T-helper 2 cell treated with Interferon-gamma antibody and Interleukin-4, amounts not matched to agents 5 μg/mL and 100 μg/mL, for 36 hours (primary cell): ENCODE measurements at regions not wholly inside any gene's neighbourhood (a gene's known extent, or its start where the extent isn't known, plus 50 kb on each side); places are given as distances from the start of the nearest gene placed in this dataset.

Experiments
- DNase-seq: peaks from one replicate; pipeline ENCODE4 v3.0.0; 2021; ENCODE audit warnings: low spot score
- H3K27ac Mint-ChIP-seq: one replicate; pipeline ENCODE4 v1.8.0; 2021; ENCODE audit warnings: mild to moderate bottlenecking, mixed read lengths
- H3K27me3 Mint-ChIP-seq: one replicate; pipeline ENCODE4 v1.8.0; 2021; ENCODE audit warnings: low read depth, mixed read lengths
- H3K36me3 Mint-ChIP-seq: one replicate; pipeline ENCODE4 v1.8.0; 2021; ENCODE audit warnings: low read depth, mixed read lengths
- H3K4me1 Mint-ChIP-seq: one replicate; pipeline ENCODE4 v1.8.0; 2021; ENCODE audit warnings: low read depth, mixed read lengths
- H3K4me3 Mint-ChIP-seq: one replicate; pipeline ENCODE4 v1.8.0; 2022; ENCODE audit warnings: mild to moderate bottlenecking, moderate library complexity, mixed read lengths
- H3K9me3 Mint-ChIP-seq: one replicate; pipeline ENCODE4 v1.8.0; 2021; ENCODE audit warnings: mixed read lengths

DNA sequence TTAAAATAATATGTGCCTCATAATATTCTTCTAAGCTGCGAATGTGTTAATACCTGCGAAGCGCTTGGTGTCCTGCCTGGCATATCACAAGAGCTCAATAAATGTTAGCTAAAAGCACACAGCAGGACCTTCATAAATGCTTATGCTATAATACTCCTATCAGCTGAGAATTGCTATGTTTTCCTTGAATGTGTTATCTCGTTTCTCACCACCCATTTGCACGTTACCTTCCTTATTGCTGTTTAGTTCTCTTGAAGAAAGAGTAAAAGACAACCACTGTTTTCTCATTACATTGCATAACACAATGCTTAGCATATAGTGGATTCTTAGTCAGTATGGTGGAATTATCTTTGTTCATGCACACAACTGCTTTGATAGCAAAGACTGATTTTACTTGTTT is 76.6 kb downstream of the EDN1 start:
- Mint-ChIP-seq H3K27ac (no peak overlapping the region), H3K9me3 (no peaks in the 10 kb centered on the region), H3K36me3 (no peaks in the 10 kb centered on the region), H3K4me3 (no peak overlapping the region), H3K27me3 (no peaks in the 10 kb centered on the region), H3K4me1 (no peaks in the 10 kb centered on the region)
- no peak for DNase-seq

DNA sequence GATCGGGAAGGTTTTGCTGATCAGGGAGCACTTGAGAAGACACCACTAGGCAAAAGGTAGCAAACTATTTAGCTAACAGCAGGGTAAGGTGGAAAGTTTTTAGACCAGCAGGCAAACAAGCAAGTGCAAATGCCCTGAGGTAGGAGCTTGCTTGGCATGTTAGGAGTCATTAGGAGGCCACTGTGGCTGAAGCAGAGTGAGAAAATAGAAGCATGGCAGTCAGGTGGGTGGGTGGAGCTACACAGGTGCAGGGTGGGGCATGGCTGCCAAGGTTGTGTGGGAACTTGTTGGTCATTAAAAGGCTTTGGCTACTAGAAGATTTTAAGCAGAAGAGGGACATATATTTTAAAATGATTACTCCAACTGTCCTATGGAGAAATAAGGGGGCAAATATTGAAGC is 77.3 kb downstream of the EDN1 start:
- no peak overlapping the region for H3K4me3 Mint-ChIP-seq
- DNase-seq: no peak
- no peaks in the 10 kb centered on the region for H3K4me1 Mint-ChIP-seq
- H3K36me3 Mint-ChIP-seq: no peaks in the 10 kb centered on the region
- no peak overlapping the region for H3K27ac Mint-ChIP-seq
- no peaks in the 10 kb centered on the region for H3K9me3 Mint-ChIP-seq
- peaks cover under 1% of the 10 kb centered on the region for H3K27me3 Mint-ChIP-seq

DNA sequence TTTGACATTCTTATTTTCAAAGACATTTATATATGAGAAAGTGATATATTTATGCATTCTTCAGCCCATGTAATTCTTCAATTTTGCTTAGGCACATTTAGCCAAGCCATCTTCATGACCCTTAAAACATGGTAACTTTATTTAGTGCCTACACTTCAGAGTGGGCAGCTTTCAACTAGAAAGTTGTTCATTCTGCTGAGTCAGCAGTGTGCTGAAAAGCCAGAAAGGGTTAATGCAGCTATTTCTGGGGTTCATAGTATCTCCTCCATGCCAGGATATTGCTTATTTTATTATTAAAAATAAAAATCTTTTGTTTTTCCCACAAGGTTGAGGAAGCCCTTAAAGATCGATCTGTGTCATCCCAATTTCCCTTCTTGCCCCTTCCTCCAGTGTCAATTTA is 79.2 kb downstream of the EDN1 start:
- Mint-ChIP-seq H3K27me3 (peaks cover 4% of the 10 kb centered on the region), H3K9me3 (no peaks in the 10 kb centered on the region), H3K4me3 (no peak overlapping the region), H3K27ac (no peak overlapping the region), H3K4me1 (no peaks in the 10 kb centered on the region), H3K36me3 (no peaks in the 10 kb centered on the region)
- DNase-seq: no peak

DNA sequence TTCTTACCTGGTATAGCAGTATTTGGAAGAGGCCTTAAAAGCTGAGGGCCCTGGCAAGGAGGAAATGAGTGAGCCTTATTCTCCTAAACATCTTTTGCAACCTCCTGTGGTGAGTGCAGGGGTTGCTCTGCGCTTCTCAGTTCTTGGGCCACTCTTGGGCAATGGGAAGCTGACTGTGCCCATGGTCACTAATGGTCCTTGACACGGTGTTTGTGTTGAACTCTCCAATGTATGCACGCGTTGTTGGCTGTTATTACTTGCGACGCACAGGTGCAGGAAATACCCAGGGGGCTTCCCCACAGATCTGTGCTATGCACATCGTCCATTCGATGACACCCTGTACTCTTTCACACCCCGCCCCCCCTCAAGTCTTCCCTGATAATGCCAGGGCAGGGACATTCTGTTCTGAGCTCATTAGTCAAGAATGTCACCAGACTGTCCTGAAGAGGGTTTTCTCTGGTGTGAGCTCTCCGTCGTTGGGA is 79.7 kb downstream of the EDN1 start:
- Mint-ChIP-seq H3K27me3 (peaks cover 4% of the 10 kb centered on the region), H3K4me1 (no peaks in the 10 kb centered on the region), H3K27ac (no peak overlapping the region), H3K36me3 (no peaks in the 10 kb centered on the region), H3K9me3 (no peaks in the 10 kb centered on the region), H3K4me3 (no peak overlapping the region)
- DNase-seq: no peak

DNA sequence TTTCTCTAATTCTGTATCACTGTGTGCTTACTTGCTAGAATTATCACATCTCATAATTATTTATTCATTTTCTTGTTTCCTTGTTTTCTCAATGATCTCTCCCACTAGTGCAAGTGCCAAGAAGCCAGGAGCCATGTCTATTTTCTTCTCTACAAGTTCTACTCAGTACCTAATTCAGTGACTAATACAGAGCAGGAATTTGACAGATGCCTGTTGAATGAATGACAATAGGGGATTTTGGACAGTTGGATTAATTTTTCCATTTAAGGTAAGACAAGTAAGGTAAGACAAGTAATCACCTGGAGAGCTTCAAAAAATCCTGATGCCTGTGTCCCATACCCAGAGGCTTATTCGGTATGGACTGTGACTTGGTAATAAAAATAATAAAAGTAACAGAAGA is 81.0 kb downstream of the EDN1 start:
- H3K4me1 Mint-ChIP-seq: no peaks in the 10 kb centered on the region
- peaks cover 4% of the 10 kb centered on the region for H3K27me3 Mint-ChIP-seq
- DNase-seq: no peak
- no peak overlapping the region for H3K4me3 Mint-ChIP-seq
- no peak overlapping the region for H3K27ac Mint-ChIP-seq
- H3K36me3 Mint-ChIP-seq: no peaks in the 10 kb centered on the region
- no peaks in the 10 kb centered on the region for H3K9me3 Mint-ChIP-seq

DNA sequence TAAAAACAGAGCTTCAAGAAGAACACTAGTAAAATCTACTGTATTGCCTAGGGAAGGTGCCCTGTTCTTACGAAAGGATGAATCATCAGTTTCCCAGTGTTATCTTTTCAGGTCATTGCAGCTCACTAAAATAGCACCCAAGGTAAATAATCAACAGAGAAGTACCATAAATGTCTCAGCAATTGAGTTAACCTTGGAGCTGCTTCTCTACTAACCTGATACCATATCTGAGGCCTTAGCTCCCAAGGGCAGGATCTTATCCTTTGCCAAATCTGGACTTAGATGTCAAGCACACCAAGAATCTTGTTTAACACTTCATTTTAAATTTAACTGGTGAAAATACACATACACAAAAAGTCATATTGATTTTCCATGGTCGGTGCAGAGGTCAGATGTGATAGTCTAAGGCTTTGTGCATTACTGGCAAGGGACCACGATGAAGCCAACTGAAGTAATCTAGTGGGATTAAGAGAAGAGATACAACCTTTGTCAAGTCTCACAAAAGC is 81.5 kb downstream of the EDN1 start:
- H3K9me3 Mint-ChIP-seq: no peaks in the 10 kb centered on the region
- no peak overlapping the region for H3K27ac Mint-ChIP-seq
- H3K36me3 Mint-ChIP-seq: no peaks in the 10 kb centered on the region
- H3K4me1 Mint-ChIP-seq: no peaks in the 10 kb centered on the region
- peaks cover 4% of the 10 kb centered on the region for H3K27me3 Mint-ChIP-seq
- no peak overlapping the region for H3K4me3 Mint-ChIP-seq
- no peak for DNase-seq

DNA sequence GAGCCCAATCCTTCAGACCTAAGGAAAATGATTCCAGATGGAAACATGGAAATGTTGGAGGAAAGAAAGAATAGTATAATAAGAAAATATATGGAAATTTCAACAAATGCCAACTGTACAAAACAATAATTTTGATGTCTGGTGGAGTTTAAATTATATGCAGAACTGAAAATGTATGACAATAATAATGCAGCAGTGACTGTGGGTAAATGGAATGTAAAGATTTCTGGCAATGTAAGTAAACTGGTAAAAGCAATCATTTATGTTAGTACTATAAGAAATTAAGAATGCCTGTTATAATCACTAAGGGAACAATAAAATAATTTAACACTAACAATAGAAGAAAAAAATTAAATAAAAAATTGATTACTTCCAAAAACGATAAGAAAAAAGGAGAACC is 89.0 kb downstream of the EDN1 start:
- no peak overlapping the region for H3K4me3 Mint-ChIP-seq
- H3K9me3 Mint-ChIP-seq: no peaks in the 10 kb centered on the region
- no peak overlapping the region for H3K27ac Mint-ChIP-seq
- no peaks in the 10 kb centered on the region for H3K4me1 Mint-ChIP-seq
- H3K36me3 Mint-ChIP-seq: no peaks in the 10 kb centered on the region
- no peak for DNase-seq
- no peaks in the 10 kb centered on the region for H3K27me3 Mint-ChIP-seq

DNA sequence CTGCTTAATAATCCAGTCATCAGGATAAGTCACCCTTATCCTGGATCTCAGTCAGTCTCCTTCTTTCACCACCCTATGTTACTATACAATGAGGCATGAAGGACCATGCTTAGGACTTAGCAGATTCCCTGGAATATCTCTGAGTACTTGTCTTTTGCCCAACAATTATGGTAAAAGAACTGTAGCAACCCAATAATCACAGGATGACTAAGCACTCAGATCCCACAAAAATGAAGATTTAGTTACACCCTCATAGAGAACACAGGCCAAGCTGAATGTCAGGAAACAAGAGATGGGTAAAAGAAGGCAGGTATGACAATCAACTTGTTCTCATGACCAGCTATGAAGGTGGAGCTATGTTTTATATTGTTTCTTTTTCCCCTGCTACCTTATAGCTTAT is 91.4 kb downstream of the EDN1 start:
- no peaks in the 10 kb centered on the region for H3K27me3 Mint-ChIP-seq
- H3K9me3 Mint-ChIP-seq: no peaks in the 10 kb centered on the region
- H3K4me1 Mint-ChIP-seq: no peaks in the 10 kb centered on the region
- no peak overlapping the region for H3K27ac Mint-ChIP-seq
- no peaks in the 10 kb centered on the region for H3K36me3 Mint-ChIP-seq
- no peak for DNase-seq
- no peak overlapping the region for H3K4me3 Mint-ChIP-seq

DNA sequence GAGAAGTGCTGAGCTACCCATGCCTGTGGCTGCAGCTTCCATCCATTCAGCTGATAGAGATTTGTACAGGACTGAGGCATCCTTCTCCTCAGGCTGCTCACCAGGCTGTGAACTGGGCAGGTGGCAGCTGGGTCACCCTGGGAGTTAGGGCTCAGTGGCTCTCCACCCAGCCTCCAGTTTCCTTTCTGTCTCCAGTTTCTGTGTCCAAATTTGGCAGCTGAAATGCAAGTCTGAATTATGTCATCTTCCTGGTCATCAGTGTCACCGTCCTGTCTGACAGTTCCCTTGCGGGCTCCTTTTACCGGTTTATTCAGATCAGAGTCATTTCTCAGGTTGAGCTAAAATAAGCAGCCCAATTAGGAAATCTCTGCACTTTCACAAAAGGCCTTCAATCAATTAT is 93.3 kb downstream of the EDN1 start:
- Mint-ChIP-seq H3K36me3 (no peaks in the 10 kb centered on the region), H3K4me1 (no peaks in the 10 kb centered on the region), H3K9me3 (no peaks in the 10 kb centered on the region), H3K27ac (no peak overlapping the region), H3K27me3 (no peaks in the 10 kb centered on the region), H3K4me3 (no peak overlapping the region)
- DNase-seq: no peak

DNA sequence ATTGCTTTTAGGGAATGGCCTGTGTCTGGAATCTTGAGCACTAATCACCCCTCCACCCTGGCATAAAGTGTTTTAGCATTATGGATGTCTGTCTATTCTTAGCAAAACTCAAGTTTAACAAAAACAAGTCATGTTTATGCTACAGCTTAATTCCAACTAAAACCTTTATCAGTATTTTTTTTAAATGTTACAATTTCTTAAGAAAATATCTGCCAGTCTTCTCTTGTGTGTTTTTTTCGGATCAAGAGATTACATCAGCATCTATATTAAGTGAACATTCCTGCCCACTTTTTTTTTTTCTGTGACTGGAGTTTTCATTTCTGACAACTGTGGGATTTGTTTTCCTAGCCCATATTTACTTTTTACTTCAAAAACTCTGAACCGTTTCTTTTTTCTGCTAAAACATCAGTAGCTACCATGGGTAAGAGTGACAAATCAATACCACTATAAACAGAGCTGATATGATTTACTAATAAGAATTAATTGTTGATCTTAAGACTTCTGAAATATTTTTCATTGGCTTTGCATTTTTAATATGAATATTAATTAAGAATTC is 94.3 kb downstream of the EDN1 start:
- Mint-ChIP-seq H3K4me3 (no peak overlapping the region), H3K27ac (no peak overlapping the region), H3K27me3 (no peaks in the 10 kb centered on the region), H3K9me3 (no peaks in the 10 kb centered on the region), H3K4me1 (no peaks in the 10 kb centered on the region), H3K36me3 (no peaks in the 10 kb centered on the region)
- DNase-seq: no peak

DNA sequence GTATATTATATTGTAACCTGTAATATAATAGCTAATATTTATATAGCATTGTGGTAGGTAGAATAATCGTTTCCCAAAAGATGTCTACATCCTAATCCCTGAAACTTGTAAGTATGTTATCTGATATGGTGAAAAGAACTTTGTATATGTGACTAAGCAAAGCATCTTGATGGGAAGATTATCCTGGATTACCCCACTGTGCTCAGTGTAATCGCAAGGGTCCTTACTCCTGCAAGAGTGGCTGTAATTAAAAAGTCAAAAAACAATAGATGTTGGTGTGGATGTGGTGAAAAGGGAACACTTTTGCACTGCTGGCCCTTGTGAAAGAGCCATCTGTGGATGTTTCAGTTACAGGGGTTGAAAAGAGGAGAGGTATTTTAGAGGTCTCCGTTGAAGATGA is 95.2 kb downstream of the EDN1 start:
- Mint-ChIP-seq H3K4me1 (no peaks in the 10 kb centered on the region), H3K9me3 (no peaks in the 10 kb centered on the region), H3K36me3 (no peaks in the 10 kb centered on the region), H3K27me3 (peaks cover 3% of the 10 kb centered on the region), H3K27ac (no peak overlapping the region), H3K4me3 (no peak overlapping the region)
- DNase-seq: no peak

DNA sequence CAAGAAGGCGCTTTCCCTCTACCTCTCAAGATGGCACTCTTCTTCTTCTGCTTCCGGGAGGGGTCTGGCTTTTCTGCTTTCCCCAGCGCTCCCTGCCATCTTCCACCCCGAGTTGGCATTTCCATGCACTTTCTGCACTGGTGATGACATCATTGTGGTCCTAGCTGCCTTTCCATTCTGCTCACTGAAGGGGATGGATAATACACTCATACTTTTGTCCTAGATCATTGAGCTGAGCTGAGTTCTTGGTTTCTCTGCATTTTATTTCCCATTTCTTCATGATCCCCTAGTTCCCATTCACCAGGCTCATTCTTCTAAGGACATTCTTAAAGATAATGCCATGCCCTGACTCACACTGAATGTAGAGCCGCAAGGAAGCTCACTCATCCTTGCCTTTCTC is 96.7 kb downstream of the EDN1 start:
- Mint-ChIP-seq H3K4me3 (no peak overlapping the region), H3K27me3 (peaks cover 3% of the 10 kb centered on the region), H3K9me3 (no peaks in the 10 kb centered on the region), H3K36me3 (no peaks in the 10 kb centered on the region), H3K4me1 (no peaks in the 10 kb centered on the region), H3K27ac (no peak overlapping the region)
- DNase-seq: no peak

DNA sequence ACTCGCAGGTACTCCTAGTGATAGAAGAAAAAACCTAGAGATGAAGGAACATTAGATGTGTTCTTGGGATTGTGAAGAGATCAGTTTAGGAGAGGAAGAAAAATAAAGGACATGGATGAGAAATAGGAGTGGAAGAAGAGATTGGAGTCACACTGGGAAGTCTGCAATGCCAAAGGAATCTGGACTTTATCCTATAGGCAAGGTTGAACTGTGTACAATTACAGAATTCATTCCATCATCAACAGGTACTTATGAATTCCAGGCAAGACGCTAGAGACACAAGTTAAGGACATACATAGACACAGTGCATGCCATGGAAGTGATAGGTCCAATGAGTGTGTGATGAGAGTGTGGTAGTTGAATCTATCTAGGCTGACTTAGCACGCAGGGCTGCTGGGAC is 101.3 kb downstream of the EDN1 start:
- no peak for DNase-seq
- Mint-ChIP-seq H3K4me3 (no peak overlapping the region), H3K9me3 (no peaks in the 10 kb centered on the region), H3K36me3 (no peaks in the 10 kb centered on the region), H3K4me1 (no peaks in the 10 kb centered on the region), H3K27me3 (peaks cover 3% of the 10 kb centered on the region), H3K27ac (no peak overlapping the region)

DNA sequence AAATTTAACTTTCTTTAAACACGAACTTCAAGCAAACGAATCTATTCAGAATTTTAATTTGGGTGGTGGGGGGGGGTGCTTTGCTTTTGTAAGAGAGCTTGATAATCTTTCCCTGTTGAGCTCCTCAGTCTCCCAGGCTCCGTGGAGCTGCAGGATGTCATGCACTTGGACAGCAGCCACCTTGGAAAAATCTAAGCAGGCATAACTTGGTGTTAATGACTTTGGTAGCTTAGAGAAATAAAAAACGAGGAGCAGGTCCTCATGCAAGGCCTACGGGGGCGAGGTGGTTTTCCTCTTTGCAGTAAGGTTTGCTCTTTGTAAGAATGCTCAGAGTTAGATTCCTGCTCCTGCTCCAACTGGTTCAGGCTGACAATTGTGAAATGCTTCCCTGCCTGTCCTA is 102.3 kb downstream of the EDN1 start:
- Mint-ChIP-seq H3K27ac (no peak overlapping the region), H3K36me3 (no peaks in the 10 kb centered on the region), H3K27me3 (peaks cover 3% of the 10 kb centered on the region), H3K4me1 (no peaks in the 10 kb centered on the region), H3K4me3 (no peak overlapping the region), H3K9me3 (no peaks in the 10 kb centered on the region)
- DNase-seq: no peak

DNA sequence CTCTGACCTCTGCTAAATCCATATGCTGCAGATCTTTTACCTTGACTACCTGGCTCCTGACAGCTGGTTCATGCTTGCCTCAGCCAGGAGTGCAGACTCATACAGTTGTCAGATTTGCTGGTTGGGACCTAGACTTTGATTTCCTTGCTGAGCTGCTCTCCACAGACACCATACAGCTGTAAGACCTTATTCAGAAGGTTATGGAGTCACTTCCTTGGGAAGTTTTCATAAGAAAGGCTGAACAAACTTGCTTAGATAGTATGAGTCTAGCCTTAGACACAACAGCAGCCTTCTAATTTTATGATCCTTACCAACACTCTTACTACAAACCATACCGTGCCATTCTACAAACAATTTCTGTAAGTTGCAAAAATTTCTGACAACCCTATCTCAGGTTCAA is 102.9 kb downstream of the EDN1 start:
- H3K36me3 Mint-ChIP-seq: no peaks in the 10 kb centered on the region
- no peak overlapping the region for H3K4me3 Mint-ChIP-seq
- H3K9me3 Mint-ChIP-seq: no peaks in the 10 kb centered on the region
- H3K4me1 Mint-ChIP-seq: no peaks in the 10 kb centered on the region
- DNase-seq: no peak
- H3K27me3 Mint-ChIP-seq: peaks cover 3% of the 10 kb centered on the region
- no peak overlapping the region for H3K27ac Mint-ChIP-seq
